GM21528 (cell line): ENCODE measurements at regions not wholly inside any gene's neighbourhood (a gene's known extent, or its start where the extent isn't known, plus 50 kb on each side); places are given as distances from the start of the nearest gene placed in this dataset.
A peak's percentile ranks its signal among the peaks of the same experiment; 100 is the strongest.
"Not testable (repeated sequence)": the region's sequence is repeated elsewhere in the genome, so short reads cannot be mapped to it uniquely, and the experiment has no call there.

Source experiments
- ATAC-seq: cut with Tn5 transposase; IDR thresholded peaks from one replicate; pipeline ENCODE4 v1.9.1; 2021; ENCODE audit warnings: mild to moderate bottlenecking, moderate library complexity; ENCODE audit not compliant: unreplicated experiment, low FRiP score

- ATAC-seq, result no peak
These were observed 1133.1 kb upstream of the ACO1 start for GRCh38 chr9:31251386-31251785.

DNA sequence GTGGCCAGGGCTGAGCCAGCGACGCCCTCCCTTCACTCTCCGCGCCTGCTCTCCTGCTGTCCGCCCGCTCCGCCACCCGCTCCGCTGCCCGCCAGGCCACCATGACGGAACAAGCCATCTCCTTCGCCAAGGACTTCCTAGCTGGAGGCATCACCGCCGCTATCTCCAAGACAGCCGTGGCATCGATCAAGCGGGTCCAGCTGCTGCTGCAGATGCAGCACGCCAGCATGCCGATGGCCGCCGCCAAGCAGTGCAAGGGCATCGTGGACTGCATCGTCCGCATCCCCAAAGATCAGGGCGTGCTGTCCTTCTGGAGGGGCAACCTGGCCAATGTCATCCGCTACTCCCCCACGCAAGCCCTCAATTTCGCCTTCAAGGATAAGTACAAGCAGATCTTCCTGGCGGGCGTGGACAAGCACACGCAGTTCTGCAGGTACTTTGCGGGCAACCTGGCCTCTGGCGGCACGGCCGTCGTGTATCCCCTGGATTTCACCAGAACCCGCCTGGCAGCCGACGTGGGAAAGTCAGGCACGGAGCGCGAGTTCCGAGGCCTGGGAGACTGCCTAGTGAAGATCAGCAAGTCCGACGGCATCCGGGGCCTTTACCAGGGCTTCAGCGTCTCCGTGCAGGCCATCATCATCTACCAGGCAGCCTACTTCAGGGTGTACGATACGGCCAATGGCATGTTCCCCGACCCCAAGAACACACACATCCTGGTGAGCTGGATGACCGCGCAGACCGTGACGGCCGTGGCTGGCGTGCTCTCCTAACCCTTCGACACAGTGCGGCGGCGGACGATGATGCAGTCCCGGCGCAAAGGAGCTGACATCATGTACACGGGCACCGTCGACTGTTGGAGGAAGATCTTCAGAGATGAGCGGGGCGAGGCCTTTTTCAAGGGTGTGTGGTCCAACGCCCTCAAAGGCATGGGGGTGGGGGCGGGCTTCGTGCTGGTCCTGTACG lies 1130.4 kb upstream of the ACO1 start:
- ATAC-seq, result no peak

- ATAC-seq, result no peak
These were observed 1129.2 kb upstream of the ACO1 start for GRCh38 chr9:31255211-31255610.

GRCh38 chr9:31259824-31260223 lies 1124.6 kb upstream of the ACO1 start:
- no peak for ATAC-seq

- ATAC-seq, result no peak
These were observed 1111.8 kb upstream of the ACO1 start for GRCh38 chr9:31272456-31273295.

GRCh38 chr9:31275419-31275818 lies 1109.0 kb upstream of the ACO1 start:
- ATAC-seq, result no peak

DNA sequence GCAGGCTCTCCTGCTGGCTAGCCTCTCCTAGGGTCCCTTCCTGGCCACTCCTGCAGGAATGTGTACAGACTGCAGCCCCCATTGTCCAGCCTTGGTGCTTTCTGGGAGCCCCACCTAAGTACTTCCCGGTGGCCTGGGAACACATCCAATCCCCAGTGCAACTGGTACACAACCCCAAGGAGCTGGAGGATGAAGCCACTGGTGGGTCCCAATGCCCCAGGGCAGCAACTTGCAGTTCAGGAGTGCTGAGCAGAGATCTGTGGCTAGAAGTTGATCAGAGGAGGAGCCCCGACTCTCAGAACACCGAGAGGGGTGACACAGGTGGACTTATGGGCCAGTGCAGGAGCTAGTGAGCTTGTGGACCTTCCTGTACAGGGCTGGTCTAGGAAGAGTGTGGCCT lies 1093.7 kb upstream of the ACO1 start:
- no peak for ATAC-seq

- ATAC-seq, result peak; percentile 85
These were observed 1081.6 kb upstream of the ACO1 start for GRCh38 chr9:31302620-31303418.

- ATAC-seq, result no peak
These were observed 1079.9 kb upstream of the ACO1 start for GRCh38 chr9:31304576-31304975.

GRCh38 chr9:31314241-31314640 lies 1070.2 kb upstream of the ACO1 start:
- ATAC-seq, result no peak

DNA sequence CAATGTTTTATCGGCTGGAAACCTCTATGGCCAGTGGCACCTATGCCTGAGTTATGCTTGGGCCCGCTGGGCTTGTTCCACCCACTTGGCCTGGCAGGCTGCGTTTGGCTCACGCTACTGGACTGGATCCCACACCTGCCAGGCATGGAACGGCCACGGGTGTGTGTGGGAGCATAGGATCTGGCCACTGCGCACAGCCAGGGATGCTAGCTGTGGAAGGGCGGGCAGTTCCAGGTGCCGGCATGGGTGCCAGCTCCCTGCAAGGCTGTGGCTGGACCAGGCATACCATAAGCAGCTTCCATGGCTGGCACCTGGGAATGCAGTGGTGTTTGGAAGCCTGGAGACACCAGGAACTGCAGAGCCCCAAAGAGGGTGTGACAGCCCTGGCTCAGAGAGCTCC lies 1063.9 kb upstream of the ACO1 start:
- no peak for ATAC-seq

DNA sequence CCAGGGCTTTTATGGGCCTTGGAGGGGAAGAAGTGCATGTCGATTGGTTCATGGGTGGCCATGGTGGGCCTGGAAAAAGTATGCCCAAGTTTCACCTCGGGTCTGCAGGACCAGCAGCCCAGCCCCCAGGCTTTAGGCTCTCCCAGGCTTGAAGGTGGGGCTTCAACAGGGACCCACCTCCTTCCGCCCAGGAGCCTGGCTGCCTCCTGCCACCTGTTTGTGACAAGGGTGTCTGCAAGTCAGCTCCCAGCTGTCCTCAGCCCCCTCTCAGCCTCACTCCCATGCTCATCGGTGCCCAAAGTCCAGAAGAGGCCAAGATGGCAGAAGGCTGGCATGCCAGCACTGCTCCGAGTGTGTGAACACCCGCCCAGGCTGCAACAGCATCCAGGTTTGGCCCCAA lies 1063.2 kb upstream of the ACO1 start:
- ATAC-seq, result no peak

DNA sequence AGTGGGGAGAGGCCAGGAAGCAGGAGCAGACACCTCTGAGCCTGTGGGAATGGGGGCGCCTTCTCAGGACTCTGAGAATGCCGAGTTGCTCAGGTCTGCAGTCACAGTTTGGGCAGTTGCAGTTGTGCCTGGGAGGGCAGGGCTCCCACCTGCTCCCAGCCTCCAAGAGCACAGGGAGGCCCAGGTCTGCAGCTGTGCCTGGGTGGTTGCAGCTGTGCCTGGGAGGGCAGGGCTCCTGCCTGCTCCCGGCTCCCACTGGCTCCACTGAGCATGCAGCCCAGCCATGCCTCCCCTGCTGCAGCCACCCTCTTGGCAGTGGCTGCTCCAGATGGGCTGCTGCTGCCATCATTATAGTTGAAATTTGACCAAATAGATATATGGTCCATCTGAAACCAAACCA lies 1062.8 kb upstream of the ACO1 start:
- ATAC-seq, result no peak

DNA sequence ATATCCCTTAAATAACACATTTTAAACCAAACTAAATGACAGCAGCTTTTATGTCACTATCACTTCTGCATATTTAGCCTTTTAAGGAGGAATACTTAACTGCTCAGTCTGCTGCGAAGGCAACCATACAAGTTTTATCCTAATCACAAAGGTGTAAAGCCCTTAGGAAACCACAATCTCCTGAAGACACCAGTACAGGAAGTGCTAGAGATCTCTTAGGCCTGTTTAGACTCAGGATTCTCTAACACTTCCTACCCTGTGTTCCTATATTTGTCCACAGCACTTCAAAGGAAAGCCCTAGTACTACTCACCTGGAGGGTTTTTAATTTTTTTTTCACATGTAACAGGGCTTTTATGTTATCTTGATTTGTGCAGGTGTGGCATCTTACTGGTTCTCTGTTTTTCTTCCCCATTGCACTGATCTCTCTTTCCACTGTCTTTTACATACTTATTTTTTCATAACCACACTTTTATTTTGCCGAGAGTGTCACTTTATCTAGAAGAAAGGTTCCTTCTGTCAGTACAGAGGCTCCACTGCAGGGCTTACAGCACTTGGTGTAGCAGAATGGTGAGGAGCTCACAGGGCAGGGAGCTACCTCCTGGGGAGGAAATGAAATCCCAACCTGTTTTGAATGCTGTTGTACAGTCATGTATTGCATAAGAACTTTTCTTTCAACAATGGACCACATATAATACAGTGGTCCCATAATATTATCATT lies 1060.6 kb upstream of the ACO1 start:
- ATAC-seq, result peak; percentile 75

DNA sequence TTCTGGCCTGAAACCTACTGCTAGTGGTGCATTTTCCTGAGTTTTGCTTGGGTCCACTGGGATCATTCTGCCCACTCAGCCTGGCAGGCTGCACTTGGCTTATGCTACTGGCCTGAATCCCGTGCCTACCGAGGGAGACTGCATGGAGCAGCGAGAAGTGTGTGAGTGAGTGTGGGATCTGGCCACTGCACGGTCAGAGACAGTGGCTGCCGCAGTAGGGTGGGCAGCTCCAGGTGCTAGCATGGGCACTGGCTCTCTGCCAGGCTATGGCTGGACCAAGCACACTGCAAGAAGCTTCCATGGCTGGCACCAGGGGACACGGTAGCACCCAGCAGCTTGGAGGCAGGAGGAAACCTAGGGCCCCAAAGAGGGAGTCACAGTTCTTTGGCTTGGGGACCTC lies 1058.7 kb upstream of the ACO1 start:
- ATAC-seq, result no peak

DNA sequence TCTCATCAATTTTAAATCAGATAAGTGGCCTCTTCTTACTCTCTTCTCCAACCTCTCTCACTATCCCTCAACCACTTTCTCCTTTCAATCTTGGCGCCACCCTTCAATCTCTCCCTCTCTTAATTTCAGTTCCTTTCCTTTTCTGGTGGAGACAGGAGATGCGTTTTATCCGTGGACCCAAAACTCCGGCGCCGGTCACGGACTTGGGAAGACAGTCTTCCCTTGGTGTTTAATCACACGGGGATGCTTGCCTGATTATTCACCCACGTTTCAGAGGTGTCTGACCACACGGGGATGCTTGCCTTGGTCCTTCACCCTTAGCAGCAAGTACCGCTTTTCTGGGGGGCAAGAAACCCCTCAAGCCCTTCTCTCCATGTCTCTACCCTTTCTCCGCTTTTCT lies 1057.6 kb upstream of the ACO1 start:
- not testable (repeated sequence) for ATAC-seq

- ATAC-seq, result no peak
These were observed 1049.5 kb upstream of the ACO1 start for GRCh38 chr9:31334837-31335528.

GRCh38 chr9:31335529-31336234 lies 1048.8 kb upstream of the ACO1 start:
- ATAC-seq, result no peak

DNA sequence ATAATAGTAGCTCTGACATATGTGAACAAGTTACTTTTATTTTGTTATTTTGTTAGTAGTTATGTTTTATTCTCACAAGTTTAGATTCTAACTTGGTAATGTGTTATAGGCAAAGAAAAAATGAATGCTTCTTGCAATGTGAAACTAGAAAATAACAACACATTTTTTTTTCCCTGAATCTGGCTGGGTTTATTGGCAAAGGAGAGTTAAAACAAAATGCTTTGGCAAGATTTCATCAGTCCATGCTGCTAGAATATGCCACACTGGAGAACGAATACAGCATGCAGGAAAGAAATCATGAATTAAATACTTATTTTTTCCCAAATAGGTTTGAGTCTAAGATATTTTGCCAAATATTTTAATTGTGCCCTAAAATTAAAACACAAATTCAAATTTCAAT lies 1048.1 kb upstream of the ACO1 start:
- no peak for ATAC-seq
